ENCODE measurements at regions not wholly inside any gene's neighbourhood (a gene's known extent, or its start where the extent isn't known, plus 50 kb on each side); places are given as distances from the start of the nearest gene placed in this dataset.

GRCh38 chr4:100649417-100649816, 131.6 kb upstream of the EMCN start:
- TF ChIP-seq CTCF (IDR thresholded peaks at IDR 0.05; ENCODE audit: low read depth, low read length): no peak
- Histone ChIP-seq H3K4me3 (no peak overlapping the region), H3K4me1 (ENCODE audit: low read depth) (peaks cover 8% of the 10 kb centered on the region), H3K36me3 (no peaks in the 10 kb centered on the region), H3K9me3 (ENCODE audit: low read depth) (no peaks in the 10 kb centered on the region), H3K27ac (no peak overlapping the region), H3K27me3 (no peaks in the 10 kb centered on the region)
- DNase-seq (ENCODE audit: low read depth in 1 of 2, low spot score in 1 of 2): peak in 1 of 2 donors; percentile 8

GRCh38 chr4:100644150-100644549, 126.3 kb upstream of the EMCN start:
- Histone ChIP-seq H3K4me3 (no peak overlapping the region), H3K36me3 (no peaks in the 10 kb centered on the region), H3K4me1 (ENCODE audit: low read depth) (peaks cover 16% of the 10 kb centered on the region), H3K27me3 (no peaks in the 10 kb centered on the region), H3K27ac (no peak overlapping the region), H3K9me3 (ENCODE audit: low read depth) (no peaks in the 10 kb centered on the region)
- TF ChIP-seq CTCF (IDR thresholded peaks at IDR 0.05; ENCODE audit: low read depth, low read length): no peak
- DNase-seq (ENCODE audit: low read depth in 1 of 2, low spot score in 1 of 2): no peak

- Histone ChIP-seq H3K27me3 (no peaks in the 10 kb centered on the region), H3K9me3 (ENCODE audit: low read depth) (no peaks in the 10 kb centered on the region), H3K36me3 (no peaks in the 10 kb centered on the region), H3K27ac (no peak overlapping the region), H3K4me1 (ENCODE audit: low read depth) (peaks cover 16% of the 10 kb centered on the region), H3K4me3 (no peak overlapping the region)
- no peak for TF ChIP-seq CTCF (IDR thresholded peaks at IDR 0.05; ENCODE audit: low read depth, low read length)
- DNase-seq (ENCODE audit: low read depth in 1 of 2, low spot score in 1 of 2): no peak
These were observed 123.5 kb upstream of the EMCN start for GRCh38 chr4:100641336-100641735.

GRCh38 chr4:100635899-100636298, 118.1 kb upstream of the EMCN start:
- H3K27ac ChIP-seq: no peak overlapping the region
- TF ChIP-seq CTCF (IDR thresholded peaks at IDR 0.05; ENCODE audit: low read depth, low read length): no peak
- H3K4me1 ChIP-seq (ENCODE audit: low read depth): no peaks in the 10 kb centered on the region
- no peaks in the 10 kb centered on the region for H3K27me3 ChIP-seq
- no peak for DNase-seq (ENCODE audit: low read depth in 1 of 2, low spot score in 1 of 2)
- H3K9me3 ChIP-seq (ENCODE audit: low read depth): no peaks in the 10 kb centered on the region
- H3K36me3 ChIP-seq: no peaks in the 10 kb centered on the region
- H3K4me3 ChIP-seq: no peak overlapping the region

- Histone ChIP-seq H3K27ac (no peak overlapping the region), H3K36me3 (no peaks in the 10 kb centered on the region), H3K4me3 (no peak overlapping the region), H3K27me3 (no peaks in the 10 kb centered on the region), H3K9me3 (ENCODE audit: low read depth) (no peaks in the 10 kb centered on the region), H3K4me1 (ENCODE audit: low read depth) (no peaks in the 10 kb centered on the region)
- DNase-seq (ENCODE audit: low read depth in 1 of 2, low spot score in 1 of 2): no peak
- no peak for TF ChIP-seq CTCF (IDR thresholded peaks at IDR 0.05; ENCODE audit: low read depth, low read length)
These were observed 115.4 kb upstream of the EMCN start for GRCh38 chr4:100633269-100633668.

- Histone ChIP-seq H3K27ac (no peak overlapping the region), H3K27me3 (no peaks in the 10 kb centered on the region), H3K9me3 (ENCODE audit: low read depth) (no peaks in the 10 kb centered on the region), H3K4me3 (no peak overlapping the region), H3K36me3 (no peaks in the 10 kb centered on the region), H3K4me1 (ENCODE audit: low read depth) (no peaks in the 10 kb centered on the region)
- no peak for DNase-seq (ENCODE audit: low read depth in 1 of 2, low spot score in 1 of 2)
- no peak for TF ChIP-seq CTCF (IDR thresholded peaks at IDR 0.05; ENCODE audit: low read depth, low read length)
These were observed 114.3 kb upstream of the EMCN start for GRCh38 chr4:100632163-100632562.

Data from cardiac muscle cell (in vitro differentiated cells and primary cell).